ENCODE measurements at regions not wholly inside any gene's neighbourhood (a gene's known extent, or its start where the extent isn't known, plus 50 kb on each side); places are given as distances from the start of the nearest gene placed in this dataset.
A peak's percentile ranks its signal among the peaks of the same experiment; 100 is the strongest.
"Not testable (repeated sequence)": the region's sequence is repeated elsewhere in the genome, so short reads cannot be mapped to it uniquely, and the experiment has no call there.

- Mint-ChIP-seq H3K27me3 (no peaks in the 10 kb centered on the region), H3K4me1 (no peaks in the 10 kb centered on the region), H3K4me3 (no peak overlapping the region), H3K36me3 (ENCODE audit: low read depth) (peaks cover 1% of the 10 kb centered on the region), H3K27ac (no peak overlapping the region)
- DNase-seq, result no peak
- no peaks in the 10 kb centered on the region for H3K9me3 ChIP-seq (ENCODE audit: control insufficient read depth, low read length, poor library complexity, severe bottlenecking)
- no peak for ATAC-seq
Measured at GRCh38 chrY:10627116-10627515, 1099.4 kb downstream of the TSPY10 start.

DNA sequence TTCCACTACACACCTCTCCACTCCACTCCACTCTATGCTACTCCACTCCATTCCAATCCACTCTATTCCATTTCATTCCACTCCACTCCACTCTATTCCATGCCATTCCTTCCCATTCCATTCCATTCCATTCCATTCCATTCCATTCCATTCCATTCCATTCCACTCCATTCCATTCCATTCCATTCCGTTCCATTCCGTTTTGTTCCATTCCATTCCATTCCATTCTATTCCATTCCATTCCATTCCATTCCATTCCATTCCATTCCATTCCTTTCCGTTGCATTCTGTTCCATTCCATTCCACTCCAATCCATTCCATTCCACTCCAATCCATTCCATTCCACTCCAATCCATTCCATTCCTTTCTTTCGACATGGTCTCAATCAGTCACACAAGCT lies 1121.1 kb downstream of the TSPY10 start:
- not testable (repeated sequence) for H3K36me3 Mint-ChIP-seq (ENCODE audit: low read depth); H3K4me1 Mint-ChIP-seq; H3K27ac Mint-ChIP-seq; H3K4me3 Mint-ChIP-seq; H3K27me3 Mint-ChIP-seq; DNase-seq; ATAC-seq; H3K9me3 ChIP-seq (ENCODE audit: control insufficient read depth, low read length, poor library complexity, severe bottlenecking)

DNA sequence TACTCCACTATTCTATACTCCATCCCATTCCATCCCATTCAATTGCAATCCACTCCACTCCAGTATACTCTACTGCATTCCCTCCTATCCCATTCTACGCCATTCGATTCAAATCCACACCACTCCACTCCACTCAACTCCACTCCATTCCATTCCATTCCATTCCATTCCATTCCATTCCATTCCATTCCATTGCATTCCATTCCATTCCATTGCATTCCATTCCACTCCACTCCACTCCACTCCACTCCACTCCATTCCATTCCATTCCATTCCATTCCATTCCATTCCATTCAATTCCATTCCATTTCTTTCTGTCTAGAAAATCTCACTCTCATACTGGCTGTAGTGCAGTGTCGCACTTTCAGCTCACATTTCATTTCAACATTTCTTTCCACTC lies 1129.4 kb downstream of the TSPY10 start:
- not testable (repeated sequence) for DNase-seq; H3K36me3 Mint-ChIP-seq (ENCODE audit: low read depth); ATAC-seq; H3K4me1 Mint-ChIP-seq; H3K4me3 Mint-ChIP-seq; H3K27me3 Mint-ChIP-seq; H3K9me3 ChIP-seq (ENCODE audit: control insufficient read depth, low read length, poor library complexity, severe bottlenecking); H3K27ac Mint-ChIP-seq

GRCh38 chrY:10666785-10667184 lies 1139.1 kb downstream of the TSPY10 start:
- DNase-seq, result no peak
- Mint-ChIP-seq H3K27me3 (no peaks in the 10 kb centered on the region), H3K4me1 (no peaks in the 10 kb centered on the region), H3K4me3 (no peak overlapping the region), H3K36me3 (ENCODE audit: low read depth) (peaks cover 10% of the 10 kb centered on the region), H3K27ac (no peak overlapping the region)
- H3K9me3 ChIP-seq (ENCODE audit: control insufficient read depth, low read length, poor library complexity, severe bottlenecking), result peaks cover 7% of the 10 kb centered on the region
- ATAC-seq, result peak; percentile 32

GRCh38 chrY:10686414-10686813 lies 1158.7 kb downstream of the TSPY10 start:
- H3K9me3 ChIP-seq (ENCODE audit: control insufficient read depth, low read length, poor library complexity, severe bottlenecking), result peaks cover 7% of the 10 kb centered on the region
- no peak overlapping the region for H3K4me3 Mint-ChIP-seq
- H3K27ac Mint-ChIP-seq, result no peak overlapping the region
- no peak for DNase-seq
- no peaks in the 10 kb centered on the region for H3K4me1 Mint-ChIP-seq
- no peaks in the 10 kb centered on the region for H3K27me3 Mint-ChIP-seq
- no peak for ATAC-seq
- H3K36me3 Mint-ChIP-seq (ENCODE audit: low read depth), result peaks cover 8% of the 10 kb centered on the region
